ENCODE measurements at regions not wholly inside any gene's neighbourhood (a gene's known extent, or its start where the extent isn't known, plus 50 kb on each side); places are given as distances from the start of the nearest gene placed in this dataset.

- no peaks in the 10 kb centered on the region for H3K4me1 ChIP-seq
- H3K9me3 ChIP-seq = no peaks in the 10 kb centered on the region
- intact Hi-C loops (cut with DNase I; ENCODE audit: low total_unique reads) = no loop called here
- H3K27ac ChIP-seq = no peak overlapping the region
- no peaks in the 10 kb centered on the region for H3K27me3 ChIP-seq
- H3K36me3 ChIP-seq = no peaks in the 10 kb centered on the region
- no peak for TF ChIP-seq POLR2A (IDR thresholded peaks at IDR 0.05)
- TF ChIP-seq, protein P1, sequence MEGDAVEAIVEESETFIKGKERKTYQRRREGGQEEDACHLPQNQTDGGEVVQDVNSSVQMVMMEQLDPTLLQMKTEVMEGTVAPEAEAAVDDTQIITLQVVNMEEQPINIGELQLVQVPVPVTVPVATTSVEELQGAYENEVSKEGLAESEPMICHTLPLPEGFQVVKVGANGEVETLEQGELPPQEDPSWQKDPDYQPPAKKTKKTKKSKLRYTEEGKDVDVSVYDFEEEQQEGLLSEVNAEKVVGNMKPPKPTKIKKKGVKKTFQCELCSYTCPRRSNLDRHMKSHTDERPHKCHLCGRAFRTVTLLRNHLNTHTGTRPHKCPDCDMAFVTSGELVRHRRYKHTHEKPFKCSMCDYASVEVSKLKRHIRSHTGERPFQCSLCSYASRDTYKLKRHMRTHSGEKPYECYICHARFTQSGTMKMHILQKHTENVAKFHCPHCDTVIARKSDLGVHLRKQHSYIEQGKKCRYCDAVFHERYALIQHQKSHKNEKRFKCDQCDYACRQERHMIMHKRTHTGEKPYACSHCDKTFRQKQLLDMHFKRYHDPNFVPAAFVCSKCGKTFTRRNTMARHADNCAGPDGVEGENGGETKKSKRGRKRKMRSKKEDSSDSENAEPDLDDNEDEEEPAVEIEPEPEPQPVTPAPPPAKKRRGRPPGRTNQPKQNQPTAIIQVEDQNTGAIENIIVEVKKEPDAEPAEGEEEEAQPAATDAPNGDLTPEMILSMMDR (IDR thresholded peaks at IDR 0.05) = no peak
- DNase-seq = no peak
- no peak overlapping the region for H3K4me3 ChIP-seq
Observed at GRCh38 chr2:157206916-157207315, 50.6 kb upstream of the GALNT5 start.

Data from uterus (tissue), 3 donors.